ENCODE measurements at regions not wholly inside any gene's neighbourhood (a gene's known extent, or its start where the extent isn't known, plus 50 kb on each side); places are given as distances from the start of the nearest gene placed in this dataset.
A peak's percentile ranks its signal among the peaks of the same experiment; 100 is the strongest.
"Not testable (repeated sequence)": the region's sequence is repeated elsewhere in the genome, so short reads cannot be mapped to it uniquely, and the experiment has no call there.

GRCh38 chr14:25400607-25401206 is 350.8 kb upstream of the STXBP6 start:
- Mint-ChIP-seq H3K4me1 (no peaks in the 10 kb centered on the region), H3K9me3 (no peaks in the 10 kb centered on the region), H3K27ac (no peak overlapping the region), H3K4me3 (no peak overlapping the region), H3K36me3 (ENCODE audit: low read depth) (no peaks in the 10 kb centered on the region), H3K27me3 (no peaks in the 10 kb centered on the region)
- peak; percentile 57 for DNase-seq
- ChIA-PET POLR2A (no interaction called here), CTCF (interaction anchor here (1.1 kb wide), 1 partner anchor 21 kb away, joined by 3 read pairs; no protein-coding TSS in a partner anchor)

GRCh38 chr14:25396128-25396527 is 346.2 kb upstream of the STXBP6 start:
- H3K36me3 Mint-ChIP-seq (ENCODE audit: low read depth): no peaks in the 10 kb centered on the region
- no peaks in the 10 kb centered on the region for H3K4me1 Mint-ChIP-seq
- H3K9me3 Mint-ChIP-seq: no peaks in the 10 kb centered on the region
- CTCF ChIA-PET: no interaction called here
- H3K27me3 Mint-ChIP-seq: no peaks in the 10 kb centered on the region
- H3K27ac Mint-ChIP-seq: no peak overlapping the region
- H3K4me3 Mint-ChIP-seq: no peak overlapping the region
- no peak for DNase-seq
- POLR2A ChIA-PET: no interaction called here

GRCh38 chr14:25394791-25395391 is 344.9 kb upstream of the STXBP6 start:
- peaks cover under 1% of the 10 kb centered on the region for H3K27me3 Mint-ChIP-seq
- ChIA-PET CTCF (no interaction called here), POLR2A (no interaction called here)
- no peaks in the 10 kb centered on the region for H3K4me1 Mint-ChIP-seq
- no peak for DNase-seq
- H3K9me3 Mint-ChIP-seq: no peaks in the 10 kb centered on the region
- H3K36me3 Mint-ChIP-seq (ENCODE audit: low read depth): no peaks in the 10 kb centered on the region
- no peak overlapping the region for H3K4me3 Mint-ChIP-seq
- no peak overlapping the region for H3K27ac Mint-ChIP-seq

GRCh38 chr14:25394356-25394755 is 344.4 kb upstream of the STXBP6 start:
- Mint-ChIP-seq H3K4me3 (no peak overlapping the region), H3K4me1 (no peaks in the 10 kb centered on the region), H3K27me3 (peaks cover 1% of the 10 kb centered on the region), H3K9me3 (no peaks in the 10 kb centered on the region), H3K27ac (no peak overlapping the region), H3K36me3 (ENCODE audit: low read depth) (no peaks in the 10 kb centered on the region)
- CTCF ChIA-PET: no interaction called here
- DNase-seq: no peak
- POLR2A ChIA-PET: no interaction called here

GRCh38 chr14:25389948-25390347 is 340.0 kb upstream of the STXBP6 start:
- no peak for DNase-seq
- H3K36me3 Mint-ChIP-seq (ENCODE audit: low read depth): no peaks in the 10 kb centered on the region
- POLR2A ChIA-PET: no interaction called here
- H3K4me3 Mint-ChIP-seq: no peak overlapping the region
- H3K4me1 Mint-ChIP-seq: no peaks in the 10 kb centered on the region
- H3K27ac Mint-ChIP-seq: no peak overlapping the region
- CTCF ChIA-PET: no interaction called here
- H3K27me3 Mint-ChIP-seq: peaks cover 1% of the 10 kb centered on the region
- no peaks in the 10 kb centered on the region for H3K9me3 Mint-ChIP-seq

GRCh38 chr14:25381498-25381897 is 331.6 kb upstream of the STXBP6 start:
- H3K9me3 Mint-ChIP-seq: no peaks in the 10 kb centered on the region
- H3K4me3 Mint-ChIP-seq: no peak overlapping the region
- H3K36me3 Mint-ChIP-seq (ENCODE audit: low read depth): no peaks in the 10 kb centered on the region
- H3K4me1 Mint-ChIP-seq: no peaks in the 10 kb centered on the region
- H3K27ac Mint-ChIP-seq: no peak overlapping the region
- DNase-seq: no peak
- CTCF ChIA-PET: interaction anchor here (0.6 kb wide), 1 partner anchor 877 kb away, joined by 6 read pairs; no protein-coding TSS in a partner anchor
- POLR2A ChIA-PET: no interaction called here
- no peaks in the 10 kb centered on the region for H3K27me3 Mint-ChIP-seq

GRCh38 chr14:25375639-25376038 is 325.7 kb upstream of the STXBP6 start:
- H3K9me3 Mint-ChIP-seq: no peaks in the 10 kb centered on the region
- DNase-seq: no peak
- H3K4me1 Mint-ChIP-seq: no peaks in the 10 kb centered on the region
- ChIA-PET POLR2A (no interaction called here), CTCF (no interaction called here)
- no peak overlapping the region for H3K27ac Mint-ChIP-seq
- no peaks in the 10 kb centered on the region for H3K27me3 Mint-ChIP-seq
- H3K4me3 Mint-ChIP-seq: no peak overlapping the region
- H3K36me3 Mint-ChIP-seq (ENCODE audit: low read depth): no peaks in the 10 kb centered on the region

- H3K36me3 Mint-ChIP-seq (ENCODE audit: low read depth): no peaks in the 10 kb centered on the region
- H3K4me1 Mint-ChIP-seq: no peaks in the 10 kb centered on the region
- no peaks in the 10 kb centered on the region for H3K9me3 Mint-ChIP-seq
- DNase-seq: no peak
- no peak overlapping the region for H3K4me3 Mint-ChIP-seq
- H3K27me3 Mint-ChIP-seq: no peaks in the 10 kb centered on the region
- no peak overlapping the region for H3K27ac Mint-ChIP-seq
- ChIA-PET POLR2A (no interaction called here), CTCF (no interaction called here)
Measured at GRCh38 chr14:25371068-25371467, 321.1 kb upstream of the STXBP6 start.

- H3K9me3 Mint-ChIP-seq, CTCF ChIA-PET: not testable (repeated sequence)
Measured at GRCh38 chr14:25370057-25370456, 320.1 kb upstream of the STXBP6 start.

GRCh38 chr14:25358330-25358729 is 308.4 kb upstream of the STXBP6 start:
- ChIA-PET POLR2A (no interaction called here), CTCF (interaction anchor here (0.6 kb wide), 1 partner anchor 100 kb away, joined by 4 read pairs; no protein-coding TSS in a partner anchor)
- Mint-ChIP-seq H3K27me3 (no peaks in the 10 kb centered on the region), H3K4me3 (no peak overlapping the region), H3K36me3 (ENCODE audit: low read depth) (no peaks in the 10 kb centered on the region), H3K4me1 (no peaks in the 10 kb centered on the region), H3K27ac (no peak overlapping the region), H3K9me3 (peaks cover 2% of the 10 kb centered on the region)
- no peak for DNase-seq

More at GRCh38 chr14:25370057-25370456, 320.1 kb upstream of the STXBP6 start:
- H3K27ac Mint-ChIP-seq; H3K27me3 Mint-ChIP-seq; H3K4me1 Mint-ChIP-seq; H3K4me3 Mint-ChIP-seq; POLR2A ChIA-PET; H3K36me3 Mint-ChIP-seq (ENCODE audit: low read depth); DNase-seq: not testable (repeated sequence)

GRCh38 chr14:25351269-25351668 is 301.3 kb upstream of the STXBP6 start:
- Mint-ChIP-seq H3K9me3 (no peaks in the 10 kb centered on the region), H3K27ac (no peak overlapping the region), H3K36me3 (ENCODE audit: low read depth) (no peaks in the 10 kb centered on the region), H3K27me3 (no peaks in the 10 kb centered on the region), H3K4me1 (no peaks in the 10 kb centered on the region), H3K4me3 (no peak overlapping the region)
- ChIA-PET POLR2A (no interaction called here), CTCF (no interaction called here)
- DNase-seq: no peak

- H3K4me1 Mint-ChIP-seq: no peaks in the 10 kb centered on the region
- H3K36me3 Mint-ChIP-seq (ENCODE audit: low read depth): no peaks in the 10 kb centered on the region
- H3K4me3 Mint-ChIP-seq: no peak overlapping the region
- H3K27ac Mint-ChIP-seq: no peak overlapping the region
- no peaks in the 10 kb centered on the region for H3K27me3 Mint-ChIP-seq
- no peak for DNase-seq
- ChIA-PET POLR2A (no interaction called here), CTCF (no interaction called here)
- no peaks in the 10 kb centered on the region for H3K9me3 Mint-ChIP-seq
Measured at GRCh38 chr14:25350802-25351201, 300.9 kb upstream of the STXBP6 start.

- Mint-ChIP-seq H3K4me1 (no peaks in the 10 kb centered on the region), H3K4me3 (no peak overlapping the region), H3K9me3 (peaks cover 2% of the 10 kb centered on the region), H3K36me3 (ENCODE audit: low read depth) (no peaks in the 10 kb centered on the region), H3K27ac (no peak overlapping the region), H3K27me3 (no peaks in the 10 kb centered on the region)
- ChIA-PET CTCF (no interaction called here), POLR2A (no interaction called here)
- no peak for DNase-seq
Measured at GRCh38 chr14:25350021-25350420, 300.1 kb upstream of the STXBP6 start.

- Mint-ChIP-seq H3K27ac (no peak overlapping the region), H3K4me3 (no peak overlapping the region), H3K36me3 (ENCODE audit: low read depth) (no peaks in the 10 kb centered on the region), H3K27me3 (no peaks in the 10 kb centered on the region), H3K4me1 (no peaks in the 10 kb centered on the region), H3K9me3 (peaks cover 5% of the 10 kb centered on the region)
- ChIA-PET POLR2A (no interaction called here), CTCF (no interaction called here)
- no peak for DNase-seq
Measured at GRCh38 chr14:25349269-25349668, 299.3 kb upstream of the STXBP6 start.
